Heart right ventricle (tissue), 16 donors: ENCODE measurements at regions not wholly inside any gene's neighbourhood (a gene's known extent, or its start where the extent isn't known, plus 50 kb on each side); places are given as distances from the start of the nearest gene placed in this dataset.

Source experiments
- ATAC-seq, 8 donors: fragments of 200-7000 bp; cut with Tn5 transposase; one replicate each; pipeline ENCODE4 v1.9.1; 2020; ENCODE audit warnings: mild to moderate bottlenecking in 8 of 8, moderate library complexity in 8 of 8, moderate number of reproducible peaks in 1 of 8
- DNase-seq, 2 donors: peaks; one replicate each; pipeline ENCODE4 v3.0.0-alpha.2; 2020
- H3K27ac ChIP-seq, 10 donors: fragments of 200-600 bp; sonication (generic) in 2 of 10; one replicate each; pipeline versions ENCODE4 v1.5.0 to v1.8.0; 2020 to 2022; ENCODE audit warnings: mild to moderate bottlenecking in 3 of 10
- H3K27me3 ChIP-seq, 7 donors: fragments of 200-600 bp; one replicate each; pipeline ENCODE4 v1.8.0; 2021 to 2022; ENCODE audit warnings: mild to moderate bottlenecking in 2 of 7
- H3K36me3 ChIP-seq, 9 donors: fragments of 200-600 bp; sonication (generic) in 1 of 9; one replicate each; pipeline versions ENCODE4 v1.5.0 to v1.8.0; 2020 to 2022; ENCODE audit warnings: mild to moderate bottlenecking in 2 of 9
- H3K4me1 ChIP-seq, 9 donors: fragments of 200-600 bp; sonication (generic) in 1 of 9; one replicate each; pipeline versions ENCODE4 v1.5.0 to v1.8.0; 2020 to 2022; ENCODE audit warnings: mild to moderate bottlenecking in 4 of 9
- H3K4me3 ChIP-seq, 10 donors: fragments of 200-600 bp; sonication (generic) in 2 of 10; one replicate each; pipeline versions ENCODE4 v1.5.0 to v1.8.0; 2020 to 2022; ENCODE audit warnings: mild to moderate bottlenecking in 7 of 10, moderate library complexity in 2 of 10
- H3K9me3 ChIP-seq, 11 donors: fragments of 200-600 bp in 10 of 11; sonication (generic) in 2 of 11; one replicate each; pipeline versions ENCODE4 v1.5.0 to v1.8.0; 2013 to 2022; ENCODE audit warnings: mild to moderate bottlenecking in 2 of 11, control low read depth in 1 of 11, moderate library complexity in 1 of 11
- WGBS, 2 donors: extraction: QIAGEN DNeasy Blood & Tissue Kit; methylation state at CpG; one replicate each; pipeline ENCODE4 v1.1.7; 2013; ENCODE audit warnings: inconsistent platforms in 1 of 2; 5-methylcytosine and 5-hydroxymethylcytosine counted together
- intact Hi-C, 10 donors: fragments of 100-400 bp; cut with DNase I; formaldehyde crosslinking; loops; one replicate each; pipeline versions ENCODE4 v1.11.1 to v1.14.2; 2022
- TF ChIP-seq, protein P1 (sequence below), 9 donors: fragments of 200-600 bp; sonication (generic) in 2 of 9; IDR thresholded peaks; one replicate each; pipeline versions ENCODE4 v1.5.0 to v1.8.0; 2021 to 2022; ENCODE audit warnings: antibody characterized with exemption in 9 of 9, mild to moderate bottlenecking in 5 of 9, moderate library complexity in 1 of 9
- donor health status: Arrhythmogenic right ventricular cardiomyopathy.
- donor health status: ischemic (EF 13 %, LVEDD 7.1; RV severe dilation, severe dysfunction).
- donor health status: healthy with polysubstance abuse.
- donor health status: DM: no; HTN: yes; CAD: no.
- donor health status: DM: no; HTN: no; CAD: no.
- donor health status: ischemic (EF 25% LVEDD 6.9; RV normal size, moderate dysfunction).
- donor health status: ischemic (EF 25% LVEDD 5.7; RV mildly dilated, moderate dysfunction).
- donor health status: healthy.
- donor health status: DM: yes; HTN: yes; CAD: no.
- donor health status: Ischemic cardiomyopathy.
- donor health status: ischemic (EF 35%, LVEDD 5.7; RV mildly dilated, moderate dysfunction).
- donor health status: nonischemic (EF 11% LVEDD 7.7; RV severe dilation, severe dysfunction).
- donor health status: DM: yes; HTN: yes; CAD: no.
- donor health status: PGD.
- donor health status: ischemic (EF 29% LVEDD 5.4; RV normal size, mild dysfunction).
- donor health status: nonischemic (EF 23%, LVEDD 6.1; RV moderate dilation, normal function).

DNA sequence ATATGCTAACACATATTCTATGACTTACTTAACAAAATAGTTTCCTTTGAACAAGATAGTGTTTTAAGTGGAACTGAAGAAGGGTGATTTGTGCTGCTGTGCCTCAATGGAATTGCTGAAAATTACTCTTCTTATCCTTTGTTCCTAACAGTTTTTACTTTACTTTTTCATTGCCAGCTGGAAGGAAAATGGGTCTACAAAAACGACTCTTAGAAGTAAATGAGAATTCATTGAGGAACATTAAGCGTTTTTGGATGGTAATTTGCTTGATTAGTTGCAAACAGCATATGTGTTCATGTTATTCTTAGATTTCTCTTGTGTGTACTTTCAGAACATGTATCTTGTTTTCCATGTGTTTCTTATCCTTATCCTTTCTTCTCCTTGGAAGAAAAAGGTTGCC lies 170.4 kb upstream of the VEGFC start:
- no peak for ATAC-seq
- Histone ChIP-seq H3K9me3 (peaks cover 0 to 5% (median 0%) of the 10 kb centered on the region in 11 donors), H3K4me1 (no peaks in the 10 kb centered on the region), H3K4me3 (no peak overlapping the region), H3K27ac (no peak overlapping the region), H3K27me3 (no peaks in the 10 kb centered on the region), H3K36me3 (no peaks in the 10 kb centered on the region)
- intact Hi-C loops, result no loop called here
- DNase-seq, result no peak
- 56 to 65% methylated on average over 2 of the region's 2 CpGs for WGBS, 2 donors
- TF ChIP-seq, protein P1, sequence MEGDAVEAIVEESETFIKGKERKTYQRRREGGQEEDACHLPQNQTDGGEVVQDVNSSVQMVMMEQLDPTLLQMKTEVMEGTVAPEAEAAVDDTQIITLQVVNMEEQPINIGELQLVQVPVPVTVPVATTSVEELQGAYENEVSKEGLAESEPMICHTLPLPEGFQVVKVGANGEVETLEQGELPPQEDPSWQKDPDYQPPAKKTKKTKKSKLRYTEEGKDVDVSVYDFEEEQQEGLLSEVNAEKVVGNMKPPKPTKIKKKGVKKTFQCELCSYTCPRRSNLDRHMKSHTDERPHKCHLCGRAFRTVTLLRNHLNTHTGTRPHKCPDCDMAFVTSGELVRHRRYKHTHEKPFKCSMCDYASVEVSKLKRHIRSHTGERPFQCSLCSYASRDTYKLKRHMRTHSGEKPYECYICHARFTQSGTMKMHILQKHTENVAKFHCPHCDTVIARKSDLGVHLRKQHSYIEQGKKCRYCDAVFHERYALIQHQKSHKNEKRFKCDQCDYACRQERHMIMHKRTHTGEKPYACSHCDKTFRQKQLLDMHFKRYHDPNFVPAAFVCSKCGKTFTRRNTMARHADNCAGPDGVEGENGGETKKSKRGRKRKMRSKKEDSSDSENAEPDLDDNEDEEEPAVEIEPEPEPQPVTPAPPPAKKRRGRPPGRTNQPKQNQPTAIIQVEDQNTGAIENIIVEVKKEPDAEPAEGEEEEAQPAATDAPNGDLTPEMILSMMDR (IDR thresholded peaks at IDR 0.05), result no peak

DNA sequence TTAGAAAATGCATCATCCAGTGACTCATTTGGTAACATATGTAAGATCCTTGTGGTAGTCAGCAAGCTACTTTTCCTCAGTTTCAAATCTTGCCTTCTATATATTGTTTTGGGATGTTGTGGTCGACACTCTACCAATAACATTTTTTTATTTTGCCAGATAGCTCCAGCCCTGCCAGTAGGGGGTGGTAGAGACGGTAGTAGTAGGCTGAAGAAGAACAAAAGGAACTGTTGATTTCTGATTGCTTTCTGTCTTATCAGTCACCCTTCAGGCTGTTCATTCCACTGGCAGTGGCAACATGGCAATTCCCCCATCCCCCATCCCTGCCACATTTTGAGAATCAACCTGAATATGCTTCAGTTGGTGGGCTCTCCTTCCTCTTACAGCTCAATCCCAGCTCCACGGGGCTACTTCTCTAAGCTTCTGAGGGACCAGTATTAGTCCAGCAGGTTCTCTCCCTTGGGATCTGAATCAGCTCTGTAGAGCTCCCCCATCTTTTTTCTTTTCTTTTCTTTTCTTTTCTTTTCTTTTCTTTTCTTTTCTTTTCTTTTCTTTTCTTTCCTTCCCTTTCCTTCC lies 171.5 kb upstream of the VEGFC start:
- DNase-seq, result no peak
- H3K9me3 ChIP-seq, result peaks cover 0 to 5% (median 0%) of the 10 kb centered on the region in 11 donors
- no peak for ATAC-seq
- intact Hi-C loops, result no loop called here
- no peak overlapping the region for H3K4me3 ChIP-seq
- H3K36me3 ChIP-seq, result no peaks in the 10 kb centered on the region
- 69 to 76% methylated on average over 3 of the region's 3 CpGs for WGBS, 2 donors
- no peaks in the 10 kb centered on the region for H3K4me1 ChIP-seq
- no peak overlapping the region for H3K27ac ChIP-seq
- TF ChIP-seq, protein P1 (IDR thresholded peaks at IDR 0.05), result peak in 2 of 9 donors; percentile 10 to 30
- no peaks in the 10 kb centered on the region for H3K27me3 ChIP-seq

DNA sequence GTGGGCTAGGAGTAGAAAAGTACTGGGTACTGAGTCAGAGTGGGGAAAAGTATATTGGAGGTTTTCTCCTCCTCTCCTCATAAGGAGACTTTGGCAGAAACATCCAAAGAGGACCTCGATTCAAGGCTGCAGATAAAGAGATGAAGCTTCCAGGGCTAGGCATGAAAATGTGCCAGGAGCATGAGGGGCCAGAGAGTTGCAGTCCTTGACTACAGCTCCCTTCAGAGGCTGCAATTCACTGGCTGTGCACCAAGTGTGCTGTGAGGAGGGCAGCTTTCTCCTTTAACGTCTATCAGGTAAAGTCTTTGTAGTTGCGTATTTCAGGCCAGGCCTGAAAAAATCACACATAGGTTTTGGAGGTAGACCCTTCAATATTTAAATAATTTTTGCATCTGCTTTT lies 174.9 kb upstream of the VEGFC start:
- DNase-seq (no peak), ATAC-seq (no peak)
- no peaks in the 10 kb centered on the region for H3K36me3 ChIP-seq
- H3K27me3 ChIP-seq, result no peaks in the 10 kb centered on the region
- no peak overlapping the region for H3K4me3 ChIP-seq
- intact Hi-C loops, result no loop called here
- H3K4me1 ChIP-seq, result no peaks in the 10 kb centered on the region
- peaks cover 0 to 3% (median 0%) of the 10 kb centered on the region in 11 donors for H3K9me3 ChIP-seq
- TF ChIP-seq, protein P1 (IDR thresholded peaks at IDR 0.05), result no peak
- H3K27ac ChIP-seq, result no peak overlapping the region
- 35 to 52% methylated on average over 3 of the region's 3 CpGs for WGBS, 2 donors

DNA sequence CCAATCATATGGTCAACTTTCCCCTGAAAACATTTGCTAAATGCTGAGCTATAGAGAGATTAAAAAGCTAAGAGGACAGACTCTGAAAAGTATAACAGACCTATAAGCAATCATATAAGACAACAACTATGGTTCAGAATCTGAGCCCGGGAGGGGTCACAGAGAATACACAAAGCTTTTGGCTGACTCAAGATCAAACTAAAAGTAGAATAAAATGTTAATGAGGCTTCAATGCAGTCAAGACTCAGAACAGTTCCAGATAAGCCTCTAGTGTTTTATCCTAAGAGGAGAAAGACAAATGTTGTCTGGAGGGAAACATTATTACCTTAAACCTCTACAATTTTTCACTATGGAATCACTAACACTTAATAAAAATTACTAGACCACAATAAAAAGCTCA lies 175.4 kb upstream of the VEGFC start:
- Histone ChIP-seq H3K36me3 (no peaks in the 10 kb centered on the region), H3K27ac (no peak overlapping the region), H3K4me3 (no peak overlapping the region), H3K27me3 (no peaks in the 10 kb centered on the region), H3K9me3 (peaks cover 0 to 2% (median 0%) of the 10 kb centered on the region in 11 donors), H3K4me1 (no peaks in the 10 kb centered on the region)
- WGBS, 2 donors, result 45 to 62% methylated on average over 1 of the region's 1 CpG
- ATAC-seq (no peak), DNase-seq (no peak)
- intact Hi-C loops, result no loop called here
- TF ChIP-seq, protein P1 (IDR thresholded peaks at IDR 0.05), result no peak
